DOHH2 (cell line): ENCODE measurements at regions not wholly inside any gene's neighbourhood (a gene's known extent, or its start where the extent isn't known, plus 50 kb on each side); places are given as distances from the start of the nearest gene placed in this dataset.

Source experiments
- EZH2phosphoT487 ChIP-seq: fragments of 200-600 bp; sonication (generic); IDR thresholded peaks from 2 replicates; pipeline ENCODE4 v1.6.1; 2017; ENCODE audit warnings: borderline replicate concordance, mild to moderate bottlenecking, antibody characterized with exemption, low read length, moderate library complexity, mixed read lengths
- TF ChIP-seq, protein P1 (sequence below): fragments of 200-600 bp; sonication (generic); IDR thresholded peaks from one replicate; pipeline ENCODE4 v1.5.1; 2014; ENCODE audit warnings: antibody characterized with exemption, mild to moderate bottlenecking, low read depth, low read length; ENCODE audit not compliant: poor library complexity, severe bottlenecking

DNA sequence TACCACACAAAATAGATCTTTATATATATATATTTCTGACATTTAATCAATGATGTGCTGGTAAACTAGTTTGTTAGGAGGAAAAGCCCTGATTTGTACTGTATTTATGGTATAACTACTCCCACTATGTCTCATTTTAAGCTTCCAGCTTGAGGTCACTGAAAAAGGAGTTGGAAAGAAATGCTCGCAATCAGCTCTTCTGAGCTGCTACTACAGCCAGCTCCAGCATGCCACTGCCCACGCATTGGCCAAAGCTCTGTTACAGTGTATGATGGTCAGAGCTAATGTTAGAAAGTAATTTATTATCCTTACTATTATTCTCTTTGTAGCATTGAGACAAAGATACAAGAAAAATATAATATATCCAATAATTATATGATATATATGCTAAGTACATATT, 55.0 kb upstream of the PCED1B start:
- TF ChIP-seq, protein P1, sequence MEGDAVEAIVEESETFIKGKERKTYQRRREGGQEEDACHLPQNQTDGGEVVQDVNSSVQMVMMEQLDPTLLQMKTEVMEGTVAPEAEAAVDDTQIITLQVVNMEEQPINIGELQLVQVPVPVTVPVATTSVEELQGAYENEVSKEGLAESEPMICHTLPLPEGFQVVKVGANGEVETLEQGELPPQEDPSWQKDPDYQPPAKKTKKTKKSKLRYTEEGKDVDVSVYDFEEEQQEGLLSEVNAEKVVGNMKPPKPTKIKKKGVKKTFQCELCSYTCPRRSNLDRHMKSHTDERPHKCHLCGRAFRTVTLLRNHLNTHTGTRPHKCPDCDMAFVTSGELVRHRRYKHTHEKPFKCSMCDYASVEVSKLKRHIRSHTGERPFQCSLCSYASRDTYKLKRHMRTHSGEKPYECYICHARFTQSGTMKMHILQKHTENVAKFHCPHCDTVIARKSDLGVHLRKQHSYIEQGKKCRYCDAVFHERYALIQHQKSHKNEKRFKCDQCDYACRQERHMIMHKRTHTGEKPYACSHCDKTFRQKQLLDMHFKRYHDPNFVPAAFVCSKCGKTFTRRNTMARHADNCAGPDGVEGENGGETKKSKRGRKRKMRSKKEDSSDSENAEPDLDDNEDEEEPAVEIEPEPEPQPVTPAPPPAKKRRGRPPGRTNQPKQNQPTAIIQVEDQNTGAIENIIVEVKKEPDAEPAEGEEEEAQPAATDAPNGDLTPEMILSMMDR: no peak
- TF ChIP-seq EZH2phosphoT487: no peak
